KBM-7 (cell line): ENCODE measurements at regions not wholly inside any gene's neighbourhood (a gene's known extent, or its start where the extent isn't known, plus 50 kb on each side); places are given as distances from the start of the nearest gene placed in this dataset.
"Not testable (repeated sequence)": the region's sequence is repeated elsewhere in the genome, so short reads cannot be mapped to it uniquely, and the experiment has no call there.

Source experiments
- DNase-seq: peaks from one replicate; pipeline ENCODE4 v3.0.0-alpha.2; 2015
- in situ Hi-C: fragments of 300-500 bp; cut with MboI; formaldehyde crosslinking; loops from 2 replicates; pipeline ENCODE4 v1.14.3; 2020; ENCODE audit warnings: low sequenced_read_pairs, low pct_unique_long_range_greater_than_20kb, mixed read lengths

DNA sequence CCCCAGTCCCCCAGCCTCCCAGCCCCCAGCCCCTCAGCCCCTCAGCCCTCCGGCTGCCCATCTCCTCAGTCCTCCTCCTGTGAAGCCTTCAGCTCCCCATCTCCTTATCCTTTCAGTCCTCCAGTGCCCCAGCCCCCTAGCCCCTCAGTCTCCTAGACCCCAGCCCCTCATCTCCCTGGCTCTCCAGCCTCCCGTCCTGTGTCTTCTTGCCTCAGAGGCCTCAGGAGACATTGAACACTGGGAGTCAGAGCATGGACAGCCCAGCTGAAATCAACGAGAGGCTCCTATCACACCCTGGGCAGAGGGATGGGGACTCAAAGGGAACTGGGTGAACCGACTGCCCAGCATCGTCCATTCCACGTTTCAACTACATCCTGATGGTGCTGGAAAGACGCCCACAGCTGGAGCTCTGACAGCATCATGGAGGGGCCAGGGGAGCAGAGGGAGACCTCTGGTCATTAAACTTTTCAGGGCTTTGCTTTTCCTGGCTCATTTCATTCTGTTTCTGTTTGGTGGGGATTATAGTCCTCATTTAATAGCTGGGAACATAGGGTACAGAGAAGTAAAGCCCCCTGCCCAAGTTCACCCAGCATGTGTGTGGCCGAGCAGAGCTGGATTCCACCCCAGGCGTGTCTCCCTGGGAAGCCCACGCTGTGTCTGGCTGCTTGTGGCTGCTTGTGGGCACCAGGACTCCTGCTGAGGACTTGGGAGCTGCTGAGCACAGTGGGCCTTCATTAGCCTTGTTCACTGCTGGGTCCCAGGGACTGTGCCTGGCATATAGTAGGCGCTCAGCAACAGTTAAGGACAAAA is 396.7 kb downstream of the PTPRU start:
- in situ Hi-C loops: no loop called here
- DNase-seq: no peak

DNA sequence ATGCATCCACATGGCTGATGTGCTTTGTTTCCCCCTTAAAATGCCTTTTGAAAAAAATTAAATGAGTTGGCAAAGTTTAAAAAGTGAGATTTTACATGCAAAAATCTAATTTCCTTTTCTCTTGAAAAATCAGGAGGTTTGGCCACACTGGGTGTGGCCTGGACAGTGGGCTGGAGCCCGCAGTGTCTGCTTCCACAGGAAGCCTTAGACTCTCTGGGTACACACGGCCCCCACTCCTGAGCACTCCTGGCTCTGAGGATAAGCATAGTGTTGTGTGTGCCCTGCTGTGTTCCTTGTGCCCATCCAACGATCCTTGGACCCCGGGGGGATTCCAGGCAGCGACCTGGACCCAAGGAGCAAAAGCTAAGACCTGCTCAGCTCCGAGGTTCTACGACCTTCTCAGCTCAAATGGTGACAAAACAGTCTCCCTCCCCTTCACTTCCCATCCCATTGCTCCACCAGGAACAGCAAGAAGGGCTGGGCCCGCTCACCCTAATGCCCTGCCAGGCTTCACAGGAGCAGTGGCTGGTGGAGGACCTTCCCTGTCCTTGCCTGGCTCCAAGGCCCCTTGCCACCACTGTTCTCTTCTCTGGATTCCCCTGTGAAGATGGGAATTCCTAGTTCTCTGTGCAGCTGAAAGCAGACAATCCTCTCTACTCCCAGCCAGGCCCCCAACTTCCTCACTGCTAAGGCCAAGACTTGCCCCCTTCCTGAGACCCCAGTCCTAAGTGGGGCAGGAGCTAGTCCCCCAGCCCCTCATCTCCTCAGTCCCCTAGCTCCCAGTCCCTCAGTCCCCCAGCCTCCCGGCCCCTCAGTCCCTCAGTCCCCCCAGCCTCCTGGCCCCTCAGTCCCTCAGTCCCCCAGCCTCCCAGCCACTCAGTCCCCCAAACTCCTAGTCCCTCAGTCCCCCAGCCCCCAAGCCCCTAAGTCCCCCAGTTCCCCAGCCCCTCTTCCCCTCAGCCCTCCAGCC is 395.8 kb downstream of the PTPRU start:
- in situ Hi-C loops: no loop called here
- DNase-seq: no peak

DNA sequence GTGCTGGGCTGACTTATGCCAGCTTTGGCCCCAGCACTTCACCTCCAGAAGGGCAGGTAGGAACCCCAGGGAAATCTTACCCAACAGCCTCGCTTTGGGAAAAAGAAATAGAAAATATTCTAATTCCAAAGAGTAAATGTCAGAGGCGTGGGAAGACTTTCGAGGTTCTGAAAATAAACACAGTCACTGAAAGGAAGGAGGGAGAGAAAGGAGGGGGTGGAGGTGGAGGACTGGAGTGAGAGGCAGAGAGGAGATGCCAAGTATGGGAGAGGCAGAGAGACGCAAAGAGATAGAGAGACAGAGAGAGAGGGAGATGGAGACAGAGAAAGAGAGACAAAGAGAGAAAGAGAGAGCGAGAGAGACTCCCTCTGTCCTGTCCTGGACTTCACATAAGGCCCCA is 395.0 kb downstream of the PTPRU start:
- in situ Hi-C loops: no loop called here
- DNase-seq: no peak

DNA sequence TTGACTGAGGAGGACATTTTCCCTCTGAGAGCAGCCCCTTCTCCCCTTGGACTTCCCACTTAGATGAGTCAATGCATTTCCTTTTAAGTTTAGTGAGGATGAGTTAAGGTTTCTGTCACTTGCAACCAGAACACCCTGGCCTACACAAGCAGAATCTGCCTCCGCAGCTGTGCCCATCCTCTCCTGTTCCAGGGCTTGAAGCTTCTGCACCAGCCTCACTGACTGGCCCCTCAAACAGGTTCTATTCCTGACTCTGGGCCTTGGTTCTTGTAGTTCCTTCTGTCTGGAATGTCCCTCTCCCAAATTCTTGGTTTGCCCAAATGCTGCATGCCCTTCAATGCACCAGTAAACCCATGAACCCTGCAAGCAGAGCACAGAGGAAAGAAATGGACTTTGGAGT is 394.4 kb downstream of the PTPRU start:
- DNase-seq: no peak

DNA sequence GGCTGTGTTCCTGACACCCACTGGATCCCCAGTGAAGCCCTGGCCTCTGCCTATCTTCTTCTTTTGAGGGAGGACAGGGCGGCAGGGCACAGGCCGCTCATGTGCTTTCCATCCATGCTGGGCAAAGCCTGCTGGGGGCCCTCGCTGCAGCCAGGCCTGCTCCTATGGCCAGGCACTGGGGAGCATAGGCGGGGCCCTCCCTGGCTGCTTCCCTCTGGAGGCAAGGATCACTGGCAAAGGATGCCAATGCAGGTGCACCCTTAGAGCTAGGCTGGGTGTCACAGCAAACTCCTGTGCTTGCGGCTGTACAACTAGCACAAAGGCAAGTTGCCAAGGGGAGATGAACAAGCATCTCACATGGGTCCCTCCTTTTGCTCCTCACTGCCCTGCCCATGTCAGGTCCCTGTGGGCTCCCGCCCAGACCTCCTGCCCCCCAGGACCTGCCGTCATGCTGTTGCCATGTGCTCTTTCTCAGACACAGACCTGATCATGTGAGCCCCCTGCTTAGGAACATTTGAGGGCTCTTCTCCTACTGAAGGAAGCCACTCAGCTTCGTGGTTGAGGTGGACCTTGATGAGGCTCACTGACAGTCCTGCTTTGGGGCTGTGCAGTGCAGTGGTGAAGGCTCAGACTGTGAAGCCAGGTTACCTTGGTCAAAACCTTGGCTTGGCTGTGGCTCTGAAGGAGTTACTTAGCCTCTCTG is 393.6 kb downstream of the PTPRU start:
- in situ Hi-C loops: no loop called here
- DNase-seq: no peak

More for the DNA sequence above, 394.4 kb downstream of the PTPRU start:
- in situ Hi-C loops: no loop called here

DNA sequence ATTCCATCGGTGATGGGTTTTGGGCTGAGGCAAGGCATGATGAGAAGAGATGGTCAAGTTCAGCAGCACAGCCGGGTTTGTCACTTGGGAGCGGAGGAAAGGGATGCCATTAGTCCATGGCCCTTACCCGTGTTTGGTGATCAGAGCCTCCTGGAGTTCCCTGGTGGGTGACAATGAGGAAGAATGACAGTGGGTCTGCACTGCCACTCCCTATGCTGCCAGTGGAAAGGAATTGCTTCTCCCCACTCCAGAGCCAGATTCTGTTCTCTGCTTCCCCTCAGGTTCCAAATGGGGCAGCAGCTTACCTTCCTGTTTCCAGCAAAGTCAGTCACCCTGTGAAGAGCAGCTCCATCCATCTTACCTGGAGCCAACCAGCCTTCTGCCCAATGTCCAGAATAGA is 393.1 kb downstream of the PTPRU start:
- in situ Hi-C loops: no loop called here

DNA sequence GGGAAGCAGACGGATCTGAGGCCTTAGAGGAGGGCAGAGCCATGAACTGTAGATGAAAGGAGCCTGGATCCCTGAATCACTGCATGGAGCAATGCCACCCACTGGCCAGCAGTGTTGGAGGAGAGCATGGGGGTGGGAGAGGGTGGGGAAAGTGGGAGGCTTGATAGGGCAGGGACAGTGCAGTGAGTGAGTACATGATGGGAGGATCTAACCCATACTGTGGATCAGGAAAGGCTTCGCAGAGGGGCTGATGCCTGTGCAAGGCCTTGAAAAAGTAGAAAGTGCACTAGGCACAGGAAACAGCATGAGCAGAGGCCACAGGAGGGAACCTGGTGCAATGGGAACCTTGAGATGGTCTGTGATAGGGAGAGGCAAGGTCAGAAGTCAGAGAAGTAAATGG is 391.9 kb downstream of the PTPRU start:
- DNase-seq: no peak
- in situ Hi-C loops: no loop called here

More for the DNA sequence above, 393.1 kb downstream of the PTPRU start:
- DNase-seq: no peak

DNA sequence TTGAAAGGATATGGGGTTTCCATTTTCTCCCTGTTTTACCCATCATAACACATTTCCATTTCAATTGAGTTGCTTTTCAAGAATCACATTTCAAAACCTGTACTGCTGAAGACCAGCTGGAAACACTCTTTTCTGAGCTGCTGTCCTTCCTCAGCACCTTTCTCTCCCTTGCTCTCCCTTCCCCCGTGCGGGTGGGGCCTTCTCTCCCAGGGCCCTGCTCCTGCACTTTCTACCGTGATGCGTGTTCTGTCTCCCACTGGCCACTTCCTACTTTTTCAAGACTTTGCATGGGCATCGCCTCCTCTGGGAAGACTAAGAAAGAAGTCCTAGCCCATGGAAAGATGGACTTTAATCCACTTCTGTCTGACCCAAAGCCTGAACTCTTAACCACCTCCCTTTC is 390.4 kb downstream of the PTPRU start:
- in situ Hi-C loops: no loop called here
- DNase-seq: no peak

DNA sequence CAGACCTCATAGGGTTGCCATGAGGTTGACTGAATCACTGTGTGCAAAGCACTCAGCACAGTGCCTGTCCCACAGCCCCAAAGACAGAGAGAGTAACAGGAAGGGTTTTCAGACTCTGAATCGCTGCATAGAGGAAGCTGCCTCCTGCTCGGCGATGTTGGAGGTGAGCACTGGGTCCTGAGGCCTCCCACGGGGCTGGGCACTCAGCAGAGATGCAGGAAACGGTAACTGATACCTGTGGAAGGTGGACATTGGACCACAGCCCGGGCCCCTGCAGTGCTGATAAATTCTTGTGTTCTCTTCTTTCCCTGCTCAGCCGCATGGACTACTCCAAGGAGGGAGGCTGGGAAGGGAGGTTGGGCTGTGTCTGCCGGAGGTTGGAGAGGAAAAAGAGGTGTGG is 389.7 kb downstream of the PTPRU start:
- in situ Hi-C loops: no loop called here
- DNase-seq: no peak

DNA sequence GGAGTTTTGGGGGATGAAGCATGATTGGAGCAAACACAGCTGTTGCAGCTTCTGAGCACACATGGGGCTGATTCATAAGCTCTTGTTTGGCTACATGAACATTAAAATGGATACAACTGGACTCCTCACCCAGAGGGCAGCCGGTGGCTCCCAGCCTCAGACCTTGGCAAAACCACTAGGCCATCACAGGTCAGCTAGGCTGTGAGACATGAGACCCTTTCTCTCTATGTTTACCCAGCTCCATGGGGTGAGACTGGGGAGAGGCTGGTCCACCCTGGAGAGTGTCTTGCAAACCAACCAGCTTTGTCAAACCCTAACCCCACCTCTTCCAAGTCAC is 388.7 kb downstream of the PTPRU start:
- DNase-seq: no peak
- in situ Hi-C loops: no loop called here

DNA sequence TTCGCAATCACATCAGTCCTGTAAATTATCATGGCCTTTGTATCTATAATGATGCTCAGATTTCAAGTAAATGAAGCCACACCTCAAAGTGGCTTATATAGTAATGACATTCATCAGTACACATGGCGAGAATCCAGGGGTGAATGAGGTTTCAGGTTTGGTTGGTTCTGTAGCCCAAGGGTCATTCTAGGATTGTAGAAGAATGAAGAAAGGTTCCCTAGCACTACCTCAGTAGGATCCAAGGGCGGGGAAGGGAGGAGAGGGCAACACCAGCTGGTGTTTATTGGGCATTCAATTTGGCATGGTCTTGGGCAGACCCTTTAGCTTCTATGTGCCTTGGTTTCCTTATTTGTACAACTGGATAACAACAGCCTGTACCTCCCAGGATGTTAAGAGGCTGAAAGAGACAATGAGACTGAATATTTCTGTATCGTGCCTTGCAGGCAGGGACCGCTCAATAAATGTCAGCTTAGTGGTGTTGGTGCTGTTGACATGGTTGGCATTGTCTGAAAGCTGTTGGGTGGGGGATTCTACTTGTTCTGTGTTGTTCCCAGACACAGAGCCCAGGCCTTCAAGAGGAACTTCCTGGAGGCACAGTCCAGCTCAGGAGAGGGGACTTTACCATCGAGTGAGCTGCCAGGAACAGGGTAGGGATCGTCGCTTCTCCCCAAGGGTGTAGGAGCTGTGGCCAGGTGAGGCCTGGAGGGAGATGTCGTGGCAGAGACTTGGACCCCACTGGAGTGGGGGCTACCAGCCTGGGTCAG is 388.2 kb downstream of the PTPRU start:
- in situ Hi-C loops: no loop called here
- no peak for DNase-seq

DNA sequence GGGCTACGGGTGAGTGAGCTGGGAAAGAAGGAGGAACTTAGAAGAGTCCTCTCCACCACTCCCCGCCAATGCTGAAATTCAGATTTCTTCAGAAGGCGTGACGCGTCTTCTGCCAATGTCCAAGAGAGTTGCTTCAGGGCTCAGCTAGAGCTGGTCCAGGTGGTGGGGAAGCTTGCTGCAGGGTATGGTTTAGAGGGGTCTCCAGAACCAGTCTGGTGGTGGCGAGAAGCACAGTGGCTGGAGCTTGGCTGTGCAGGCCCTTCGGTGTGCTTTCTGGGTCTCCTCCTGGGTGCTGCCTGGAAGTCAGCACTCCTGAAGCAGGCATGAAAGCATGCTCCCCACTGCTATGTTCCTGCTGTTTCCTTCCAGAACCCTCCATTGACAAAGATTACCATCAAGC is 387.2 kb downstream of the PTPRU start:
- in situ Hi-C loops: no loop called here
- no peak for DNase-seq

DNA sequence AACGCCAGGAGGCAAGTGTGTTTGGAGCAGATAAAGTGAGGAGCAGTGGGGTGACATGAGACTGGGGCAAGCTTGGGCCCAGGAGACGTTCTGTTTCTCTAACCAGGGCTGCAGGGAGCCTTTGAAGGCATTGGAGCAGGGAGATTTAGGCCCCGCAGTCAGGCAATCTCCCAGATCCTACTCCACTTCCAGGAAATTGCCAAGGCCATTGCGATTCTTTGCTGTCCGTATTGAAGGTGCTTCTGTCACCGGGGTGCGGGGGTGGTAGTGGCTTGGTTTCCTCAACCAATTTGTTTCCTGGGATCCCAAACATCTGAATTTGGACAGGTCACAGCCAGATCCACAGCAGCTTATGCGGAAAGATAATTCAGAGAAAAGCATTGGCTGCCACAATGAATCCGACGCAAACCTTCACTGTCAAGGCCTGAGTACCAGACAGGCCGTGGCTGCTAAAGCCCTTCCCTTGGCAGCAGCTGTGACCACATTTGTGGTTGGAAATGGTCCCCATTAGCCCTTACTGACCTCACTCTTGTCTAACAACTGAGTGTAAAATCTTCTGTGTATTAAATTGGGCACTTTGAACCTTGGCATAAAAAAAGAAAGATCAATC is 385.6 kb downstream of the PTPRU start:
- in situ Hi-C loops: no loop called here
- no peak for DNase-seq

DNA sequence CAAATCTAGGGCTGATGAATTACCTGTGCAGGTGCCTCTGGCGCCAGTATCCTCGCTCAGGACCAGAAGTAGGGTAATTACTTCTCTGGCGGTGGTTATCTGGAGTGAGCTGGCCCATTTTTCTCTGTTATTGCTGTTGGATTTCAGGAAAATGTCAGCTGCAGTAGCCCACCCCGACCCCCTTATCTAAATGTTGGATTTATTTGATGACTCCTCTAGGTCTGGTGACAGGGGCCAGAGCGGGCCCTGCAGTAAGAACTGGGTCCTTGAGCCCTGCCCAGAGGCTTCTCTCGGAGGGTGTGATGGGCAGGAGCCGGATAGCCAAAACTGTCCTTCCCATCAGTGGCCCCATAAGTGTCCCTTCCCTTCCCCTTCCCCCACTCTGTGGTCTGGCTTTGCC is 384.3 kb downstream of the PTPRU start:
- DNase-seq: no peak
- in situ Hi-C loops: no loop called here

DNA sequence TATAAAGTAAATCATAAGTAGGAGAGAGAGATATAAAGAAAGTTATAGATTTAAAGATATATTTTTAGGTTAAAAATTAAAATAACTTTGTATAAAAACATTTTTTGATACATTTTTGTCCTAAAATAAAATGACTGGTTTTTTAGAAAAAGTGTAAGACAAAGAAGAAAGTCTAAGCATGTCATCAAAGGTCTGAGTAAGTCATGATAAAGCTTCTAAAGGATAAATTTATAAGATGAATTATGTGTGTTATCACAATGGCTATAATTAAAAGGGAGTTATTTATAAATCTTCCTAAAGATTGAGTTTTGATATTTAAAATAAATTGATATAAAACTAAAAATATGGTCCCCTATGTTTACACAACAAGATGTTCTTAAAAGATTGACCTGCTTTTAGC is 370.9 kb downstream of the PTPRU start:
- DNase-seq: no peak
- in situ Hi-C loops: no loop called here

DNA sequence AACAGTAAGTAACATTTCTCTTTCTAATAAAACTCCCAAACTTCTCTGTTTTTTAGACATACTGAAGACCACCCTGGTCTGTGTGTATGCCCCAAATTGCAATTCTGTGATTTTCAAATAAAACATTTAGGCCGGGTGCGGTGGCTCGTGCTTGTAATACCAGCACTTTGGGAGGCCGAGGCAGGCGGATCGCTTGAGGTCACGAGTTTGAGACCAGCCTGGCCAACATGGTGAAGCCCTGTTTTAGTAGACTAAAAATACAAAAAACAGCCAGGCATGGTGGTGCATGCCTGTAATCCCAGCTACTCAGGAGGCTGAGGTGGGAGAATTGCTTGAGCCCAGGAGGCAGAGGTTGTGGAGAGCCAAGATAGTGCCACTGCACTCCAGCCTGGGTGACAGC is 368.5 kb downstream of the PTPRU start:
- DNase-seq, in situ Hi-C loops: not testable (repeated sequence)

DNA sequence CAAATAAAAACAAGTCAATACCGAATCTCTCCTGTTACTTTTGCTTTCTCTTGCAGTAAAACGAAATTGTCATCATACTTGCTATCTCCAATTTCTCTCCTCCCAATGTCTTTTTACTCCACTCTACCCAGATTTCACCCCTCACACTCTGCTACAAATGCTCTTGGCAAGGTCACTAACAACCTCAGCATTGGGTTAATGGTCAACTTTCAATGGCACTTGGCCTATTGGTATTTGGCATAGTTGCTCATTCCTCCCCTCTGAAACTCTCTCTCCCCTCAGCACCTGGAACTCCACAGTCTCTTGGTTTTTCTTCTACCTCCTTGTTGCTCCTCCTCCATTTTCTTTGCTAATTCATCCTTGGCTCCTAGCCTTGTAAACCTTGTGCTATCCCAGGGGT is 367.3 kb downstream of the PTPRU start:
- DNase-seq: no peak
- in situ Hi-C loops: no loop called here

DNA sequence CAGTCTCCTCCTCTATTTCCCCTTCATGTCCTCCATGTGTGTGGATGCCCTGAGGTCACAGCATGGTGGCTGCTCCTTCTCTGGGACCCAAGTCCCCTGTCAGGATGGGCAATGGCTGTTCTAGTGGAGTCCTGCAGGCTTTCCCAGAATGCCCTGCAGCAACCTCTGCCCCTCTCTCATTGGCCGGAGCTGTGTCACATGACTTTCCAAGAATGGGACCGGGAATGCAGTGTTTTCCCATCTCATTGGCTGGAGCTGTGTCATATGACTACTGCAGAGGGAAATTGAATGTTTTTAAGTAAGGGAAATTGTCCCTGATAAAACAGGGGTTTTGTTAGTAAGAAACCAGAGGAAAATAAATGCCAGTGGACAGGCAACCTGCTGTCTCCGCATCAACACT is 365.9 kb downstream of the PTPRU start:
- no peak for DNase-seq
- in situ Hi-C loops: no loop called here

DNA sequence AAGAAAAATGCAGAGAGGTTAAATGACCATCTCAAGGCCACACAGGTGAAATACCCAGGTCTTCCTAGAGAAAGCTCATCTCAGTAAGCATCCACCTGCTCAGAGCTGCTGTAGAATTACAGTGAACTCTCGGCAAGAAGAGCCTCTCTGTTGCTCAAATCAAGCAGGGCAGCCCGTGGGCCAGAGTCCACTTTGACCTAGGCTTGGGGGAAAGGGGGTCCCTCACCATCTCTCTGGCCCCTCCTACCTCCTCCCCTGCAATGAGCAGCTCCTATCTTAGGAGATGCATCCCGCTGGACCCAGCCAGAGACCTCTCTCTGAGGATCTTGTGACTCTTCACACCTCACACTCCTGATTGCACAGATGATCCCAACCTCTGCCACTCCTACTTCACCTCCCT is 364.7 kb downstream of the PTPRU start:
- no peak for DNase-seq
- in situ Hi-C loops: no loop called here
